ENCODE measurements at regions not wholly inside any gene's neighbourhood (a gene's known extent, or its start where the extent isn't known, plus 50 kb on each side); places are given as distances from the start of the nearest gene placed in this dataset.

GRCh38 chr14:45940318-45940717 lies 687.3 kb upstream of the MIS18BP1 start:
- TF ChIP-seq CTCF (IDR thresholded peaks at IDR 0.05) (no peak), POLR2A (IDR thresholded peaks at IDR 0.05) (no peak)
